22Rv1 (cell line): ENCODE measurements at regions not wholly inside any gene's neighbourhood (a gene's known extent, or its start where the extent isn't known, plus 50 kb on each side); places are given as distances from the start of the nearest gene placed in this dataset.

Experiments
- ZFX ChIP-seq: fragments of 450-650 bp; IDR thresholded peaks from 2 replicates; pipeline ENCODE4 v1.6.1; 2017; ENCODE audit warnings: antibody characterized with exemption, borderline replicate concordance
- TF ChIP-seq, protein P1 (sequence below): fragments of 450-650 bp; IDR thresholded peaks from 2 replicates; pipeline ENCODE4 v1.5.1; 2017; ENCODE audit warnings: mild to moderate bottlenecking

DNA sequence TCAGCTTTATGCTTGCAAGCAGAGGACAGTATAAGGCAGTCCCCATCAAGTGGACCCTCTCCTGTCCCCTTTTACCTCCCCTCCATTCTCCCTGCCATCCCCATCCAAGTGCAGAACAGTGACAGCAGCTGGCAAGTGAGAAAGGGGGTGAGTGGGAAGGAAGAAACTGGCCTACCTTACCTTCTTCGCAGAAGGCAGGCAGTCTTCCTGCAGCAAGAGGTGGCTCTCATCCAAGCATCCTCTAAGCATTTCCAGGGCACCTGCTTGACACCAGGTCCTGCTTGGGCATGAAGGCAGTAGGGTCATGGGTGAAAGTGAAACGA, 77.3 kb upstream of the SH3PXD2B start:
- TF ChIP-seq, protein P1, sequence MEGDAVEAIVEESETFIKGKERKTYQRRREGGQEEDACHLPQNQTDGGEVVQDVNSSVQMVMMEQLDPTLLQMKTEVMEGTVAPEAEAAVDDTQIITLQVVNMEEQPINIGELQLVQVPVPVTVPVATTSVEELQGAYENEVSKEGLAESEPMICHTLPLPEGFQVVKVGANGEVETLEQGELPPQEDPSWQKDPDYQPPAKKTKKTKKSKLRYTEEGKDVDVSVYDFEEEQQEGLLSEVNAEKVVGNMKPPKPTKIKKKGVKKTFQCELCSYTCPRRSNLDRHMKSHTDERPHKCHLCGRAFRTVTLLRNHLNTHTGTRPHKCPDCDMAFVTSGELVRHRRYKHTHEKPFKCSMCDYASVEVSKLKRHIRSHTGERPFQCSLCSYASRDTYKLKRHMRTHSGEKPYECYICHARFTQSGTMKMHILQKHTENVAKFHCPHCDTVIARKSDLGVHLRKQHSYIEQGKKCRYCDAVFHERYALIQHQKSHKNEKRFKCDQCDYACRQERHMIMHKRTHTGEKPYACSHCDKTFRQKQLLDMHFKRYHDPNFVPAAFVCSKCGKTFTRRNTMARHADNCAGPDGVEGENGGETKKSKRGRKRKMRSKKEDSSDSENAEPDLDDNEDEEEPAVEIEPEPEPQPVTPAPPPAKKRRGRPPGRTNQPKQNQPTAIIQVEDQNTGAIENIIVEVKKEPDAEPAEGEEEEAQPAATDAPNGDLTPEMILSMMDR: no peak
- TF ChIP-seq ZFX: no peak
